ENCODE measurements at regions not wholly inside any gene's neighbourhood (a gene's known extent, or its start where the extent isn't known, plus 50 kb on each side); places are given as distances from the start of the nearest gene placed in this dataset.

DNA sequence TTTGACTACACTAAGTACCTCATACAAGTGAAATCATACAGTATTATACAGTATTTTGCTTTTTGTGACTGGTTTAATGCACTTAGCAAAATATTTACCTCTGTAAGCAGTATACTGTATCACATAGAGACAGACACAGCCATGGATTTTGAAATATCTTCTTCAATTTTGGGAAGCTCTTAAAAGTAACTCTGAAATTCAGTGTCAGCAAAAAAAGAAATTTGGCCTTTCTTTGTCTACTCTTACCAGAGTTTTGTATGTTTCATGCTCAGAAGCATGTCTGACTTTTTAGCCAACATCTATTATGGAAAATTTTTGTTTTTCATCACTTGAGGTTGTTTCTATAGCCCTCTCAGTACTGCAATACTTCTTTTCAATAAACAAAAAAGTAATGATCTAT is 1102.2 kb downstream of the TRHDE start:
- Histone ChIP-seq H3K27ac (ENCODE audit: low read depth, low read length, poor library complexity, severe bottlenecking) (no peak overlapping the region), H3K27me3 (replicated peaks; ENCODE audit: insufficient read depth, low read depth, low read length, poor library complexity) (no peaks in the 10 kb centered on the region), H3K4me3 (ENCODE audit: low read depth, low read length, poor library complexity, severe bottlenecking) (no peak overlapping the region), H3K36me3 (ENCODE audit: insufficient read depth, low read length, poor library complexity, severe bottlenecking) (no peaks in the 10 kb centered on the region), H3K4me1 (ENCODE audit: insufficient read depth, low read length, poor library complexity, severe bottlenecking) (no peaks in the 10 kb centered on the region), H3K9me3 (ENCODE audit: low read depth, low read length, poor library complexity, severe bottlenecking) (no peaks in the 10 kb centered on the region)
- intact Hi-C loops (cut with micrococcal nuclease; ENCODE audit: unreplicated experiment) = no loop called here
- TF ChIP-seq, protein P1, sequence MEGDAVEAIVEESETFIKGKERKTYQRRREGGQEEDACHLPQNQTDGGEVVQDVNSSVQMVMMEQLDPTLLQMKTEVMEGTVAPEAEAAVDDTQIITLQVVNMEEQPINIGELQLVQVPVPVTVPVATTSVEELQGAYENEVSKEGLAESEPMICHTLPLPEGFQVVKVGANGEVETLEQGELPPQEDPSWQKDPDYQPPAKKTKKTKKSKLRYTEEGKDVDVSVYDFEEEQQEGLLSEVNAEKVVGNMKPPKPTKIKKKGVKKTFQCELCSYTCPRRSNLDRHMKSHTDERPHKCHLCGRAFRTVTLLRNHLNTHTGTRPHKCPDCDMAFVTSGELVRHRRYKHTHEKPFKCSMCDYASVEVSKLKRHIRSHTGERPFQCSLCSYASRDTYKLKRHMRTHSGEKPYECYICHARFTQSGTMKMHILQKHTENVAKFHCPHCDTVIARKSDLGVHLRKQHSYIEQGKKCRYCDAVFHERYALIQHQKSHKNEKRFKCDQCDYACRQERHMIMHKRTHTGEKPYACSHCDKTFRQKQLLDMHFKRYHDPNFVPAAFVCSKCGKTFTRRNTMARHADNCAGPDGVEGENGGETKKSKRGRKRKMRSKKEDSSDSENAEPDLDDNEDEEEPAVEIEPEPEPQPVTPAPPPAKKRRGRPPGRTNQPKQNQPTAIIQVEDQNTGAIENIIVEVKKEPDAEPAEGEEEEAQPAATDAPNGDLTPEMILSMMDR (conservative IDR thresholded peaks at IDR 0.05; ENCODE audit: low read depth, low read length) = no peak
- TF ChIP-seq EZH2 (IDR thresholded peaks at IDR 0.05; ENCODE audit: borderline replicate concordance, low read depth, low read length, poor library complexity, severe bottlenecking) = no peak
- no peak for DNase-seq (ENCODE audit: low spot score)
- ChIA-PET POLR2A (ENCODE audit: low non-redundant PET) (no interaction called here), CTCF (no interaction called here)
- no TSS peak for BruUV-seq (replicated peaks)

DNA sequence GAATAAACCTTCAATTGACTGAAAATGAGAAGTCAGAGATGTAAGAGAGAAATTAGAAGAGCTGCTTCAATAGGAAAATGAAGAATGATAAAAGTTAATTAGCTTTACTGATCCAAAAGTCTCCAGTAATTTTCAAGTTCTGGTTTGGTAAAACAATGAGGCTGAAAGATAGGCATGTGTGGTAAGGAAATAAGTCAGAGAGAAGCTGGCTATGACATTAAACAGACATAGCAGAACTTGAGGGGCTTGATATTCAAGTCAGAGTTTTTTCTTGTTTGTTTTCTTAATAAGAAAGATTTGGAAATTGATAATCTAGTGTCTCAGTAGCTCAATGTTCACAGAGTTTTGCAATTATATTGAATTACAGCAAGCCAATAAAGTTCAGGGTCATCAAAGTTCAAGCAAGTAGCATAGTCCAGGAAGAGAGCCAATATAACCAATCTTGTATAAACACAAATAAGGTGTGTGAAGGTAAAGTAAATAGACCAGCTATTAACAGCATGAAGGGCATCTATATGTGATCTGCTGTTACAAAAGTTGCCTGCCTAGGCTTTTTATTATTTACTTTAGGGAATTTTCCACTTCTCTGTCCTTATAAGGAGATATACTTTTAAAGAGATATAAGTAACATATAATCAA is 1111.5 kb downstream of the TRHDE start:
- Histone ChIP-seq H3K27me3 (replicated peaks; ENCODE audit: insufficient read depth, low read depth, low read length, poor library complexity) (no peaks in the 10 kb centered on the region), H3K9me3 (ENCODE audit: low read depth, low read length, poor library complexity, severe bottlenecking) (no peaks in the 10 kb centered on the region), H3K4me1 (ENCODE audit: insufficient read depth, low read length, poor library complexity, severe bottlenecking) (peaks cover 5% of the 10 kb centered on the region), H3K4me3 (ENCODE audit: low read depth, low read length, poor library complexity, severe bottlenecking) (no peak overlapping the region), H3K36me3 (ENCODE audit: insufficient read depth, low read length, poor library complexity, severe bottlenecking) (no peaks in the 10 kb centered on the region), H3K27ac (ENCODE audit: low read depth, low read length, poor library complexity, severe bottlenecking) (no peak overlapping the region)
- CTCF ChIA-PET = no interaction called here
- no peak for DNase-seq (ENCODE audit: low spot score)
- no TSS peak for BruUV-seq (replicated peaks)
- TF ChIP-seq, protein P1 (conservative IDR thresholded peaks at IDR 0.05; ENCODE audit: low read depth, low read length) = no peak
- no peak for TF ChIP-seq EZH2 (IDR thresholded peaks at IDR 0.05; ENCODE audit: borderline replicate concordance, low read depth, low read length, poor library complexity, severe bottlenecking)
- POLR2A ChIA-PET (ENCODE audit: low non-redundant PET) = no interaction called here
- intact Hi-C loops (cut with micrococcal nuclease; ENCODE audit: unreplicated experiment) = no loop called here

DNA sequence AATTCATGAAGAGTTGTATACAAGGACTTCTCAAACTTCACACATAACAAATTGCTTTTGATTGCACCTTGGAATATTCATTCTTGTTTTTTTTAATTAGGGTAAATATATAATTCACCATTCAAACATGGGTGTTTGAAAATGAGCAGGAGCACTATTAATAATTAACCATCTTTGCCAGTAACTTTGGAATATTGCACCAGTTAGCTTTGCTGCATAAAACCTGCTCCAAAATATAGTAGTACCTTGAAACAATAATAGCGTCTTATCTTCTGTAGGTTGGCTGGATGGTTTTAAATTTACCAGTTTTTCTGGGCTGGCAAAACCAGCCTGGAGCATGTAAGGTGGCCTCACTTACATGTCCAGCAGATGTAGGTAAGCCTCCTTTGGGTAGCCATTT is 1112.4 kb downstream of the TRHDE start:
- POLR2A ChIA-PET (ENCODE audit: low non-redundant PET) = no interaction called here
- BruUV-seq (replicated peaks) = no TSS peak
- no peaks in the 10 kb centered on the region for H3K36me3 ChIP-seq (ENCODE audit: insufficient read depth, low read length, poor library complexity, severe bottlenecking)

More for the DNA sequence above, 1112.4 kb downstream of the TRHDE start:
- Histone ChIP-seq H3K9me3 (ENCODE audit: low read depth, low read length, poor library complexity, severe bottlenecking) (no peaks in the 10 kb centered on the region), H3K4me1 (ENCODE audit: insufficient read depth, low read length, poor library complexity, severe bottlenecking) (peaks cover 5% of the 10 kb centered on the region), H3K27ac (ENCODE audit: low read depth, low read length, poor library complexity, severe bottlenecking) (no peak overlapping the region), H3K4me3 (ENCODE audit: low read depth, low read length, poor library complexity, severe bottlenecking) (no peak overlapping the region), H3K27me3 (replicated peaks; ENCODE audit: insufficient read depth, low read depth, low read length, poor library complexity) (no peaks in the 10 kb centered on the region)
- no peak for DNase-seq (ENCODE audit: low spot score)
- intact Hi-C loops (cut with micrococcal nuclease; ENCODE audit: unreplicated experiment) = no loop called here
- TF ChIP-seq EZH2 (IDR thresholded peaks at IDR 0.05; ENCODE audit: borderline replicate concordance, low read depth, low read length, poor library complexity, severe bottlenecking) = no peak
- TF ChIP-seq, protein P1 (conservative IDR thresholded peaks at IDR 0.05; ENCODE audit: low read depth, low read length) = no peak
- CTCF ChIA-PET = no interaction called here

Data from A673 (cell line).